Natural killer cell (primary cell): ENCODE measurements at regions not wholly inside any gene's neighbourhood (a gene's known extent, or its start where the extent isn't known, plus 50 kb on each side); places are given as distances from the start of the nearest gene placed in this dataset.

Experiments used
- ATAC-seq, 3 donors: fragments of 150-1000 bp in 2 of 3; fragments of 200-7000 bp in 1 of 3; cut with Tn5 transposase; 1 replicate in 1 of 3; 2 replicates in 2 of 3; pipeline ENCODE4 v1.10.0; 2021; ENCODE audit warnings: mild to moderate bottlenecking in 2 of 3, moderate library complexity in 2 of 3
- DNase-seq, 2 donors: peaks; one replicate each; pipeline versions ENCODE4 v3.0.0 to v3.0.0-alpha.2; 2013 to 2021; ENCODE audit warnings: mixed read lengths in 1 of 2
- H3K27ac ChIP-seq: one replicate; pipeline ENCODE4 v1.5.1; 2013; ENCODE audit warnings: mild to moderate bottlenecking, low read length
- H3K27me3 ChIP-seq: one replicate; pipeline ENCODE4 v1.6.1; 2013; ENCODE audit warnings: low read length; ENCODE audit not compliant: control insufficient read depth, insufficient read depth
- H3K36me3 ChIP-seq: one replicate; pipeline ENCODE4 v1.6.1; 2013; ENCODE audit warnings: low read length; ENCODE audit not compliant: control insufficient read depth, insufficient read depth
- H3K4me1 ChIP-seq: one replicate; pipeline ENCODE4 v1.6.1; 2013; ENCODE audit warnings: low read length; ENCODE audit not compliant: control insufficient read depth, insufficient read depth
- H3K4me3 ChIP-seq: one replicate; pipeline ENCODE4 v1.5.1; 2013; ENCODE audit warnings: low read length
- H3K9me3 ChIP-seq: one replicate; pipeline ENCODE4 v1.6.1; 2013; ENCODE audit warnings: low read length; ENCODE audit not compliant: control insufficient read depth, insufficient read depth
- H3K27ac Mint-ChIP-seq, 2 donors: one replicate each; pipeline ENCODE4 v1.8.0; 2022; ENCODE audit warnings: mild to moderate bottlenecking in 2 of 2, mixed read lengths in 2 of 2, moderate library complexity in 1 of 2
- H3K27me3 Mint-ChIP-seq, 2 donors: one replicate each; pipeline ENCODE4 v1.8.0; 2022; ENCODE audit warnings: low read depth in 2 of 2, mixed read lengths in 2 of 2
- H3K36me3 Mint-ChIP-seq: one replicate; pipeline ENCODE4 v1.8.0; 2022; ENCODE audit warnings: mixed read lengths
- H3K4me1 Mint-ChIP-seq, 2 donors: one replicate each; pipeline ENCODE4 v1.8.0; 2022; ENCODE audit warnings: mixed read lengths in 2 of 2
- H3K4me3 Mint-ChIP-seq: one replicate; pipeline ENCODE4 v1.8.0; 2022; ENCODE audit warnings: mild to moderate bottlenecking, moderate library complexity, mixed read lengths
- H3K9me3 Mint-ChIP-seq, 2 donors: one replicate each; pipeline ENCODE4 v1.8.0; 2022; ENCODE audit warnings: mixed read lengths in 2 of 2
- WGBS: methylation state at CpG from one replicate; pipeline ENCODE4 v1.1.7; 2013; ENCODE audit warnings: missing lambda C conversion rate; ENCODE audit not compliant: insufficient coverage; 5-methylcytosine and 5-hydroxymethylcytosine counted together
- intact Hi-C: fragments of 100-400 bp; cut with micrococcal nuclease; formaldehyde crosslinking; loops from one replicate; pipeline ENCODE4 v1.14.2; 2022
- TF ChIP-seq, protein P1 (sequence below): fragments of 200-600 bp; IDR thresholded peaks from one replicate; pipeline ENCODE4 v1.8.0; 2022; ENCODE audit warnings: antibody characterized with exemption

DNA sequence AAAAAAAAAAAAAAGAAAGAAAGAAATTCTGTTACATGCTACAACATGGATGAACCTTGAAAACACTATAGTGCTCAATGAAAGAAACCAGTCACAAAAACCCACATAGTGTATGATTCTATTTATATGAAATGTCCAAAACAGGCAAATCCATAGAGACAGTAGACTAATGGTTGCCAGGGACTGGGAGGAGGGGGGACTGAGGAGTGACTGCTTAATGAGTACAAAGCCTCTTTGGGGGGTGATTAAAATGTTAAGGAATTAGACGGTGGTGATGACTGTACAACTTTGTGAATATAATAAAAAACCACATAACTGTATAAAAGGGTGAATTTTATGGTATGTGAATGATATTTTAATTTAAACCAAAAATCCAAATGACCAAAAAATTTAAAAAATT lies 116.0 kb upstream of the GUCA2B start:
- H3K27ac Mint-ChIP-seq = no peak overlapping the region
- TF ChIP-seq, protein P1, sequence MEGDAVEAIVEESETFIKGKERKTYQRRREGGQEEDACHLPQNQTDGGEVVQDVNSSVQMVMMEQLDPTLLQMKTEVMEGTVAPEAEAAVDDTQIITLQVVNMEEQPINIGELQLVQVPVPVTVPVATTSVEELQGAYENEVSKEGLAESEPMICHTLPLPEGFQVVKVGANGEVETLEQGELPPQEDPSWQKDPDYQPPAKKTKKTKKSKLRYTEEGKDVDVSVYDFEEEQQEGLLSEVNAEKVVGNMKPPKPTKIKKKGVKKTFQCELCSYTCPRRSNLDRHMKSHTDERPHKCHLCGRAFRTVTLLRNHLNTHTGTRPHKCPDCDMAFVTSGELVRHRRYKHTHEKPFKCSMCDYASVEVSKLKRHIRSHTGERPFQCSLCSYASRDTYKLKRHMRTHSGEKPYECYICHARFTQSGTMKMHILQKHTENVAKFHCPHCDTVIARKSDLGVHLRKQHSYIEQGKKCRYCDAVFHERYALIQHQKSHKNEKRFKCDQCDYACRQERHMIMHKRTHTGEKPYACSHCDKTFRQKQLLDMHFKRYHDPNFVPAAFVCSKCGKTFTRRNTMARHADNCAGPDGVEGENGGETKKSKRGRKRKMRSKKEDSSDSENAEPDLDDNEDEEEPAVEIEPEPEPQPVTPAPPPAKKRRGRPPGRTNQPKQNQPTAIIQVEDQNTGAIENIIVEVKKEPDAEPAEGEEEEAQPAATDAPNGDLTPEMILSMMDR = no peak
- no CpG with 5 or more reads among the region's 1 CpG for WGBS

DNA sequence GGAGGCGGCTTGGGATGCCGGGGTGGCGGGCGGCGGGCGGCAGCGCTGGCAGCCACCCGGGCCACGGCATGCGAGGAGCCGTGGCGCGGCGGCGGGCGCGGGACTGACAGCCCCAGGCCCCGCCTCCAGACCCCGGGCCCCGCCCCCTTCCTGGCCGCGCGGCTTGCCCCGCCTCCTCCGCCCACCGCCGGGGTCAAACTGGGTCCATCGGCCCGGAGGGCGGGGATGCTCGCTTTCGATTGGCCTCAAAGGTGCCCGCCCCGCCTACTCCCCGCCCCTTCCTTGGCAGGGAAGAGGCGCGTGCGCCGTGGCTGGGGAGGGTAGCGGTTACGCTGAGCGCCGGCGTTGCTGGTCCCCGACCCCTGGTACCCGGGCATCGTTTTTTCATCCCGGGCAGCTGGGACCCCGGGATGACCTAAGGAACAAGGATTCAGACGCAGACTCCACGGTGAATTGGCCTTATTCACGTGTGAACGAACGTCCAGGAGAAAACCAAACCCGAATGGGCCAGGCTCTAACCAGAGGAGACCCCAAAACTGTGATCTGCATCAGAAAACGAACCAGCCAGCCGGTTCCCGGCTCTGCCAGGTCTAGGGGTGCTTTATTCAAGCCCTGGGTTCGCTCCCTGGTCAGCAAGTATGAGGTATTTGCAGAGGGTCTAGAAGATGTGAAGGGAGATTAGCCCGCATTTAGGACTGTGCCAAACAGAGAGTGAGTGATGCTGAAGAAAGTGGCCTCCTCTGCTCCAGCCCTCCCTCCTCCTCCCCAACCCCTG lies 117.2 kb upstream of the GUCA2B start:
- ATAC-seq = peak; percentile 93 to 98 (median 94)
- H3K27me3 ChIP-seq = no peaks in the 10 kb centered on the region
- TF ChIP-seq, protein P1 = no peak
- Mint-ChIP-seq H3K9me3 (no peaks in the 10 kb centered on the region), H3K36me3 (no peaks in the 10 kb centered on the region), H3K4me3 (peak overlapping the region; percentile 84), H3K4me1 (peaks cover 40 to 41% of the 10 kb centered on the region in 2 donors), H3K27ac (peak overlapping the region; percentile 29 to 82), H3K27me3 (no peaks in the 10 kb centered on the region)
- no peaks in the 10 kb centered on the region for H3K36me3 ChIP-seq
- peak overlapping the region; percentile 49 for H3K4me3 ChIP-seq
- DNase-seq = peak; percentile 97 to 99
- peak overlapping the region; percentile 48 for H3K27ac ChIP-seq
- H3K4me1 ChIP-seq = peaks cover 22% of the 10 kb centered on the region
- WGBS = under 1% methylated on average over 59 of the region's 60 CpGs
- intact Hi-C loops = loop anchor here (1.0 to 10.0 kb wide), 3 partner anchors 137 to 308 kb away; no protein-coding TSS in a partner anchor
- no peaks in the 10 kb centered on the region for H3K9me3 ChIP-seq

More for the DNA sequence above, 116.0 kb upstream of the GUCA2B start:
- H3K27ac ChIP-seq = no peak overlapping the region
- intact Hi-C loops = loop anchor here (10.0 kb wide), 1 partner anchor 232 kb away; no protein-coding TSS in a partner anchor
- H3K27me3 Mint-ChIP-seq = no peaks in the 10 kb centered on the region
- no peak overlapping the region for H3K4me3 Mint-ChIP-seq
- H3K9me3 ChIP-seq = no peaks in the 10 kb centered on the region
- H3K36me3 ChIP-seq = no peaks in the 10 kb centered on the region
- H3K27me3 ChIP-seq = no peaks in the 10 kb centered on the region
- H3K4me1 Mint-ChIP-seq = peaks cover 29 to 30% of the 10 kb centered on the region in 2 donors
- H3K9me3 Mint-ChIP-seq = no peaks in the 10 kb centered on the region
- H3K36me3 Mint-ChIP-seq = no peaks in the 10 kb centered on the region
- H3K4me1 ChIP-seq = peaks cover 15% of the 10 kb centered on the region
- DNase-seq (no peak), ATAC-seq (no peak)
- H3K4me3 ChIP-seq = no peak overlapping the region

DNA sequence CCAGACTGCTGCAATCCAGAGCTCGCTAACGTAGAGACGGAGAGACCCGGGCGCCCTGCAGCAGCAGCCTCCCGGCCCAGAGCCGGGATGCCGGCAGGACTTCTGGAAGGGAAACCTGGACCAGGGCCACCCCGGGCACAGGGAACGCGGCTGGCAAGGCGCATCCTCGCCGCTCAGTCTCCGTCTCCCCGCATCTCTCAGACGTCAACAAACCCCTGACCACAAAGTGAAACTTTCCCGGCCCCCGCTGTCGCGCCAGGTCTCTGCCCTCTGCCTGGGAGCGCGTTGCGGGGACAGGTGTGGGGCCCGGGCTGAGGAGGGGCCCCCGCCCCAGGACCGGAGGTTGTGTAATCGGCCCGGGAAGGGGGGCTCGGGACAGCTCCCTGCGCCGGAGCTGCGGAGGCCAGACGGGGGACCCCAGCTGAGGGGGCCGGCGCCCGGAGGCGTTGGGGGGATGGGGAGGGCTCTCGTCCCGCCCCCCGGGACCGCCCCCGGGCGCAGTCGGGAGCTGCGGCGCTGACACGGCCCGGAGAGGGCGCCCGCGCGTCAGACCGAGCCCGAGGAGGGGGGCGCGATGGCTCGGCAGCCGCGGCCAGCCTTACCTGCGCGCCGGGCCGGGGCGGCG lies 116.6 kb upstream of the HIVEP3 start:
- Histone ChIP-seq H3K4me1 (peaks cover 23% of the 10 kb centered on the region), H3K36me3 (no peaks in the 10 kb centered on the region), H3K4me3 (peak overlapping the region; percentile 60), H3K9me3 (no peaks in the 10 kb centered on the region), H3K27me3 (no peaks in the 10 kb centered on the region), H3K27ac (peak overlapping the region; percentile 34)
- Mint-ChIP-seq H3K27me3 (no peaks in the 10 kb centered on the region), H3K9me3 (no peaks in the 10 kb centered on the region), H3K27ac (peak overlapping the region; percentile 63 to 82), H3K36me3 (no peaks in the 10 kb centered on the region), H3K4me3 (peak overlapping the region; percentile 84), H3K4me1 (peaks cover 45 to 48% of the 10 kb centered on the region in 2 donors)
- TF ChIP-seq, protein P1 = peak; percentile 27
- peak in 1 of 2 donors; percentile 74 for DNase-seq
- intact Hi-C loops = loop anchor here (1.0 to 10.0 kb wide), 3 partner anchors 137 to 307 kb away; no protein-coding TSS in a partner anchor
- peak; percentile 71 to 82 (median 75) for ATAC-seq
- WGBS = under 1% methylated on average over 66 of the region's 66 CpGs
